Hepatocyte (in vitro differentiated cells): ENCODE measurements at regions not wholly inside any gene's neighbourhood (a gene's known extent, or its start where the extent isn't known, plus 50 kb on each side); places are given as distances from the start of the nearest gene placed in this dataset.

Experiments used
- DNase-seq: peaks from one replicate; pipeline ENCODE4 v3.0.0-alpha.2; 2016; ENCODE audit warnings: low spot score
- H2AFZ ChIP-seq: fragments of 200-600 bp; sonication (generic); 2 replicates; pipeline ENCODE4 v1.6.0; 2016; ENCODE audit warnings: antibody characterized with exemption, mild to moderate bottlenecking
- H3K27ac ChIP-seq: fragments of 200-600 bp; sonication (generic); 2 replicates; pipeline ENCODE4 v1.5.1; 2016; ENCODE audit warnings: mild to moderate bottlenecking
- H3K27me3 ChIP-seq: fragments of 200-600 bp; sonication (generic); 2 replicates; pipeline ENCODE4 v1.6.1; 2016
- H3K36me3 ChIP-seq: fragments of 200-600 bp; sonication (generic); replicated peaks from 2 replicates; pipeline ENCODE4 v1.5.1; 2016; ENCODE audit warnings: low read depth; ENCODE audit not compliant: insufficient read depth
- H3K4me1 ChIP-seq: fragments of 200-600 bp; sonication (generic); 2 replicates; pipeline ENCODE4 v1.5.1; 2016; ENCODE audit warnings: mild to moderate bottlenecking, moderate library complexity; ENCODE audit not compliant: insufficient read depth
- H3K4me2 ChIP-seq: fragments of 200-600 bp; sonication (generic); 2 replicates; pipeline ENCODE4 v1.6.0; 2016
- H3K4me3 ChIP-seq: fragments of 200-600 bp; sonication (generic); 2 replicates; pipeline ENCODE4 v1.5.1; 2016; ENCODE audit warnings: mild to moderate bottlenecking
- H3K79me2 ChIP-seq: fragments of 200-600 bp; sonication (generic); 2 replicates; pipeline ENCODE4 v1.6.0; 2017; ENCODE audit warnings: mild to moderate bottlenecking
- H3K9me2 ChIP-seq: fragments of 200-600 bp; sonication (generic); replicated peaks from 2 replicates; pipeline ENCODE4 v1.6.0; 2017; ENCODE audit warnings: mild to moderate bottlenecking; ENCODE audit not compliant: insufficient read depth
- H3K9me3 ChIP-seq: fragments of 200-600 bp; sonication (generic); 2 replicates; pipeline ENCODE4 v1.5.1; 2016; ENCODE audit warnings: low read depth, mild to moderate bottlenecking
- H4K20me1 ChIP-seq: fragments of 200-600 bp; sonication (generic); 2 replicates; pipeline ENCODE4 v1.6.0; 2016; ENCODE audit warnings: mild to moderate bottlenecking; ENCODE audit not compliant: insufficient read depth, poor library complexity, severe bottlenecking
- CTCF ChIP-seq: fragments of 200-600 bp; sonication (generic); IDR thresholded peaks from 2 replicates; pipeline ENCODE4 v1.5.1; 2016; ENCODE audit warnings: antibody characterized with exemption, mild to moderate bottlenecking; ENCODE audit not compliant: poor library complexity
- EZH2 ChIP-seq: fragments of 200-600 bp; sonication (generic); IDR thresholded peaks from 2 replicates; pipeline ENCODE4 v1.6.1; 2016; ENCODE audit warnings: antibody characterized with exemption, mild to moderate bottlenecking, borderline replicate concordance
- EZH2phosphoT487 ChIP-seq: fragments of 200-600 bp; sonication (generic); IDR thresholded peaks from one replicate; pipeline ENCODE4 v1.6.1; 2018; ENCODE audit warnings: antibody characterized with exemption, mild to moderate bottlenecking, low read depth, moderate library complexity; ENCODE audit not compliant: unreplicated experiment, severe bottlenecking
- WGBS: methylation state at CpG from one replicate; pipeline ENCODE4 v1.1.6; 2016; ENCODE audit warnings: low lambda C conversion rate; ENCODE audit errors: missing lambda C conversion rate; 5-methylcytosine and 5-hydroxymethylcytosine counted together

- Histone ChIP-seq H3K9me2 (no peaks in the 10 kb centered on the region), H2AFZ (no peak overlapping the region), H3K79me2 (no peaks in the 10 kb centered on the region), H3K27me3 (no peaks in the 10 kb centered on the region), H3K4me1 (no peaks in the 10 kb centered on the region), H3K36me3 (no peaks in the 10 kb centered on the region), H3K27ac (no peak overlapping the region), H3K4me3 (no peak overlapping the region), H3K9me3 (no peaks in the 10 kb centered on the region), H3K4me2 (no peak overlapping the region), H4K20me1 (no peaks in the 10 kb centered on the region)
- whole genome bisulfite sequencing, result 94% methylated on average over 2 of the region's 2 CpGs
- no peak for DNase-seq
- TF ChIP-seq EZH2 (no peak), EZH2phosphoT487 (no peak), CTCF (no peak)
These were observed 601.9 kb upstream of the DDX18 start for GRCh38 chr2:117212562-117212961.

GRCh38 chr2:117217145-117217544, 597.3 kb upstream of the DDX18 start:
- H3K36me3 ChIP-seq, result no peaks in the 10 kb centered on the region
- no peaks in the 10 kb centered on the region for H3K9me2 ChIP-seq
- WGBS, result 98% methylated on average over 16 of the region's 16 CpGs
- TF ChIP-seq CTCF, result no peak
- no peak for TF ChIP-seq EZH2
- TF ChIP-seq EZH2phosphoT487, result no peak
- H2AFZ ChIP-seq, result no peak overlapping the region
- no peak overlapping the region for H3K4me3 ChIP-seq
- no peak for DNase-seq
- H3K4me1 ChIP-seq, result no peaks in the 10 kb centered on the region
- H4K20me1 ChIP-seq, result no peaks in the 10 kb centered on the region
- no peaks in the 10 kb centered on the region for H3K27me3 ChIP-seq
- no peaks in the 10 kb centered on the region for H3K9me3 ChIP-seq
- H3K4me2 ChIP-seq, result no peak overlapping the region
- H3K79me2 ChIP-seq, result no peaks in the 10 kb centered on the region
- H3K27ac ChIP-seq, result no peak overlapping the region

- no peaks in the 10 kb centered on the region for H3K27me3 ChIP-seq
- no peaks in the 10 kb centered on the region for H3K9me3 ChIP-seq
- no peak overlapping the region for H3K4me3 ChIP-seq
- H3K9me2 ChIP-seq, result no peaks in the 10 kb centered on the region
- H3K4me1 ChIP-seq, result no peaks in the 10 kb centered on the region
- WGBS, result 76% methylated on average over 1 of the region's 1 CpG
- H3K36me3 ChIP-seq, result no peaks in the 10 kb centered on the region
- TF ChIP-seq CTCF, result no peak
- no peak for TF ChIP-seq EZH2
- TF ChIP-seq EZH2phosphoT487, result no peak
- H3K4me2 ChIP-seq, result no peak overlapping the region
- no peak for DNase-seq
- no peaks in the 10 kb centered on the region for H3K79me2 ChIP-seq
- H2AFZ ChIP-seq, result no peak overlapping the region
- no peak overlapping the region for H3K27ac ChIP-seq
- H4K20me1 ChIP-seq, result no peaks in the 10 kb centered on the region
These were observed 591.7 kb upstream of the DDX18 start for GRCh38 chr2:117222809-117223208.

- Histone ChIP-seq H3K79me2 (no peaks in the 10 kb centered on the region), H3K4me2 (no peak overlapping the region), H4K20me1 (no peaks in the 10 kb centered on the region), H2AFZ (peak overlapping the region; percentile 49), H3K27ac (peak overlapping the region; percentile 27), H3K9me2 (no peaks in the 10 kb centered on the region), H3K4me3 (no peak overlapping the region), H3K9me3 (peaks cover 3% of the 10 kb centered on the region), H3K27me3 (no peaks in the 10 kb centered on the region), H3K4me1 (no peaks in the 10 kb centered on the region), H3K36me3 (no peaks in the 10 kb centered on the region)
- DNase-seq, result peak; percentile 26
- WGBS, result 63% methylated on average over 2 of the region's 2 CpGs
- TF ChIP-seq EZH2phosphoT487 (no peak), EZH2 (no peak), CTCF (no peak)
These were observed 582.2 kb upstream of the DDX18 start for GRCh38 chr2:117232305-117232704.
